Muscle of leg (tissue), 3 donors: ENCODE measurements at regions not wholly inside any gene's neighbourhood (a gene's known extent, or its start where the extent isn't known, plus 50 kb on each side); places are given as distances from the start of the nearest gene placed in this dataset.

Experiments
- DNase-seq: peaks from one replicate; pipeline ENCODE4 v3.0.0; 2013
- H3K27ac ChIP-seq: one replicate; pipeline ENCODE4 v1.5.1; 2013; ENCODE audit warnings: mild to moderate bottlenecking, low read length, control low read depth
- H3K27me3 ChIP-seq: one replicate; pipeline ENCODE4 v1.6.1; 2013; ENCODE audit warnings: low read length; ENCODE audit not compliant: control insufficient read depth, insufficient read depth
- H3K36me3 ChIP-seq: one replicate; pipeline ENCODE4 v1.6.1; 2013; ENCODE audit warnings: low read length; ENCODE audit not compliant: control insufficient read depth, insufficient read depth
- H3K4me1 ChIP-seq: one replicate; pipeline ENCODE4 v1.6.1; 2013; ENCODE audit warnings: low read length; ENCODE audit not compliant: control insufficient read depth, insufficient read depth
- H3K4me3 ChIP-seq: one replicate; pipeline ENCODE4 v1.5.1; 2013; ENCODE audit warnings: low read length, control low read depth
- H3K9me3 ChIP-seq: replicated peaks from 2 replicates; pipeline ENCODE4 v1.6.1; 2013; ENCODE audit warnings: low read depth, low read length; ENCODE audit not compliant: control insufficient read depth
- WGBS: methylation state at CpG from one replicate; pipeline ENCODE4 v1.1.5; 2013; ENCODE audit warnings: missing lambda C conversion rate; ENCODE audit not compliant: insufficient coverage; 5-methylcytosine and 5-hydroxymethylcytosine counted together

DNA sequence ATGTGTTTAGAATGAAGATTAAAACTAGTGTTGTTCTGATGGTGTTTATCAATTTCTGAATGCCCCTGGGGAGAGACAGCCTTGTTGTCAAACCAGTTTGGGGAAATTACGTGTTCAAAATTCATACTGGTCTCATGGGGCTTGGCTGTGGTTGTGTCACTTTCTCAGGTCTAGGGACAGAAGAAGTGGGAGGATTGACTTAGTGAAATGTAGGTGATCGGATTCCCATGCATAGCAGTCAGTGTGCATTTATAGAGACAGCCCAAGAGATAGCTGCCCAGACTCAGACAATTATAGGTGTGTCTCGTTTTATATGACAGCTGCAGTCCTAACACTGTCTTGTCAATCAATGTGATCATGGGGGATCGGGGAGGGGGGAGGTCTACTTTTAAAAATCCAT is 94.4 kb upstream of the CLCN4 start:
- no peak for DNase-seq
- Histone ChIP-seq H3K36me3 (peaks cover 3% of the 10 kb centered on the region), H3K4me3 (no peak overlapping the region), H3K27ac (no peak overlapping the region), H3K4me1 (no peaks in the 10 kb centered on the region), H3K27me3 (peaks cover 26% of the 10 kb centered on the region), H3K9me3 (no peaks in the 10 kb centered on the region)
- 50% methylated on average over 1 of the region's 4 CpGs for WGBS

DNA sequence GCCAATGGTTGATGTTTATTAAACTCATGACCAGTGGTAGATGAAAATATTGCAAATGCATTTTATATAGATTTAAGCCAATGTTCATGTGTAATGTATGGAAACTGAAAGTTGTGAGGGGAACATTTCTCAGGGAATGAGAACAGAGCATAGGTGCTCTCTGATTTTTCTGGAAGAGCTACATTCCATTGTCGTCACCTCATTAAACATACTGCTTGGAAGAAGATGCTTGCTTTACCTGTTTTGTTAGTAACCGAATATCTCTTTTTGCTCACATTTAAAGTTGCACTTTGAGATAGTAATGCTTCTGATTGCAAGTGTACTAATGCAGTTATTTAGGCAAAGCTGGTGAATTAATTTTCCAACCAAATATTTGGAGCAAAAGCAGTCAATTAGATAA is 93.8 kb upstream of the CLCN4 start:
- Histone ChIP-seq H3K36me3 (peaks cover 10% of the 10 kb centered on the region), H3K9me3 (no peaks in the 10 kb centered on the region), H3K4me1 (peaks cover 5% of the 10 kb centered on the region), H3K4me3 (no peak overlapping the region), H3K27ac (no peak overlapping the region), H3K27me3 (peaks cover 32% of the 10 kb centered on the region)
- WGBS: no CpG with 5 or more reads among the region's 2 CpGs
- no peak for DNase-seq

DNA sequence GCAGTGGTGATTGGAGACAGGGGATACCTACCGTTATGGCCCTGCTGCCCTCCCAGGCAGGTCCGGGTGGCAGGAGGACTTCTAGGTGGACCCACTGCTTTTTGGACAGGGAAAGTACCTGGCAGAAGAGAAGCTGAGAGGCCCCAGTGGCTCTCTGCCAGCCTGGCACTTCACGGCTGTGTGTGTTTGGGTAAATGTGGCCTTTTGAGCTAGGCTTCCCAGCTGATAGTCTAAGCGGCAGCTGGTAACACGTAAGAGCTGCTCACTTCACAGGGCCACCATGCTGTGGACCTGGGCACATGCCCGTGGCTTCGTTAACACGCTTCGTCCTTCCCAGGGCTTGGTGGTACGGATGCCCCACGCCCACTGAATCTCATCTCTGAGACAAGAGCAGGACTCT is 92.0 kb upstream of the CLCN4 start:
- peaks cover 37% of the 10 kb centered on the region for H3K27me3 ChIP-seq
- H3K27ac ChIP-seq: no peak overlapping the region
- DNase-seq: no peak
- peaks cover 5% of the 10 kb centered on the region for H3K4me1 ChIP-seq
- H3K36me3 ChIP-seq: peaks cover 14% of the 10 kb centered on the region
- H3K9me3 ChIP-seq: no peaks in the 10 kb centered on the region
- 73% methylated on average over 9 of the region's 11 CpGs for WGBS
- no peak overlapping the region for H3K4me3 ChIP-seq

GRCh38 chrX:10070714-10071436 is 85.9 kb upstream of the CLCN4 start:
- Histone ChIP-seq H3K27me3 (peaks cover 33% of the 10 kb centered on the region), H3K4me3 (no peak overlapping the region), H3K27ac (peak overlapping the region; percentile 68), H3K4me1 (peaks cover 9% of the 10 kb centered on the region), H3K9me3 (no peaks in the 10 kb centered on the region), H3K36me3 (peaks cover 14% of the 10 kb centered on the region)
- WGBS: 78% methylated on average over 4 of the region's 7 CpGs
- DNase-seq: no peak

- Histone ChIP-seq H3K9me3 (no peaks in the 10 kb centered on the region), H3K4me1 (peaks cover 9% of the 10 kb centered on the region), H3K4me3 (no peak overlapping the region), H3K36me3 (peaks cover 11% of the 10 kb centered on the region), H3K27me3 (peaks cover 31% of the 10 kb centered on the region), H3K27ac (peak overlapping the region; percentile 68)
- DNase-seq: peak; percentile 63
- WGBS: 56% methylated on average over 2 of the region's 7 CpGs
Measured at GRCh38 chrX:10071451-10072144, 85.2 kb upstream of the CLCN4 start.

DNA sequence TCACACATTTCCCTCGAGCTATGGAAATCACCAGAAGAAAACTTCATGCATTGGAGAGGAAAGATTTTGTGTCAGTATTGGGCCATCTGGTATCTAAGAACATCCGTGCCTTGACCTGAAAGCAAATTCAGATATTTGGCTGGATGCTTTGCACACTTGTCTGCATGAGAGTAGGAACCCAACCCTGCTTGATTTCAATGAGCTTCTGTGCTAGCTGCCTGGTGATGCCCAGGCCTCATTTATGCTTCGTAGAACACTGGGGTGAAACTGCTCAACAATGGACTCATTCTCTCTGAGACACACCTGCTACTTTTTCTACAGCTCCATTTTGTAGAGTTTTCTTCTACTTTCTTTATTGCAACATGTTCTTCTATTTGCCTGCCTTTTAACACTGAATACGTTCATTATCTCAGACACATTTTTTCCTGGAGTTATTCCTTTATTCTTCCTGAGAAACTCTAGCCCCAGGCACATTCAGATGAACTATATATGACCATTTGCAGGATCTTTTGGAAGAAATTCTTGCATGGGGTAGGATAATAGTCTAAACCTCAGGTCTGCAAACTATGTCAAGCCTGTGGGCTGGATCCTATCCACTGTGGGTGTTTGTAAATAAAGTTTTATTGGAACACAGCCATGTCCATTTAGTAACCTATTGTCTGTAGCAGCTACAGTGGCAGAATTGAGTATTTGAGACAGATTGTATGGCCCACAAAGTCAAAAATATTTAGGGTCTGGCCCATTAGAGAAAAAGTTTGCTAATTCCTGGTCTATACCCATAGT is 83.8 kb upstream of the CLCN4 start:
- H3K4me3 ChIP-seq: no peak overlapping the region
- 78% methylated on average over 2 of the region's 4 CpGs for WGBS
- peaks cover 4% of the 10 kb centered on the region for H3K36me3 ChIP-seq
- H3K9me3 ChIP-seq: no peaks in the 10 kb centered on the region
- H3K4me1 ChIP-seq: peaks cover 5% of the 10 kb centered on the region
- no peak overlapping the region for H3K27ac ChIP-seq
- H3K27me3 ChIP-seq: peaks cover 26% of the 10 kb centered on the region
- DNase-seq: no peak

GRCh38 chrX:10073671-10074070 is 83.1 kb upstream of the CLCN4 start:
- DNase-seq: no peak
- 50% methylated on average over 1 of the region's 1 CpG for WGBS
- Histone ChIP-seq H3K27ac (no peak overlapping the region), H3K4me3 (no peak overlapping the region), H3K4me1 (peaks cover 5% of the 10 kb centered on the region), H3K36me3 (no peaks in the 10 kb centered on the region), H3K9me3 (no peaks in the 10 kb centered on the region), H3K27me3 (peaks cover 22% of the 10 kb centered on the region)

- WGBS: 79% methylated on average over 3 of the region's 9 CpGs
- Histone ChIP-seq H3K4me3 (no peak overlapping the region), H3K9me3 (no peaks in the 10 kb centered on the region), H3K27ac (no peak overlapping the region), H3K27me3 (peaks cover 26% of the 10 kb centered on the region), H3K36me3 (no peaks in the 10 kb centered on the region), H3K4me1 (peaks cover 5% of the 10 kb centered on the region)
- no peak for DNase-seq
Measured at GRCh38 chrX:10074241-10074941, 82.4 kb upstream of the CLCN4 start.

- Histone ChIP-seq H3K9me3 (no peaks in the 10 kb centered on the region), H3K27me3 (peaks cover 21% of the 10 kb centered on the region), H3K4me3 (no peak overlapping the region), H3K36me3 (peaks cover 3% of the 10 kb centered on the region), H3K4me1 (no peaks in the 10 kb centered on the region), H3K27ac (no peak overlapping the region)
- DNase-seq: no peak
- 90% methylated on average over 5 of the region's 7 CpGs for WGBS
Measured at GRCh38 chrX:10076765-10077164, 80.0 kb upstream of the CLCN4 start.
